CD1c-positive myeloid dendritic cell (primary cell): ENCODE measurements at regions not wholly inside any gene's neighbourhood (a gene's known extent, or its start where the extent isn't known, plus 50 kb on each side); places are given as distances from the start of the nearest gene placed in this dataset.

Experiments used
- DNase-seq: peaks from one replicate; pipeline ENCODE4 v3.0.0-alpha.2; 2016; ENCODE audit errors: extremely low spot score

DNA sequence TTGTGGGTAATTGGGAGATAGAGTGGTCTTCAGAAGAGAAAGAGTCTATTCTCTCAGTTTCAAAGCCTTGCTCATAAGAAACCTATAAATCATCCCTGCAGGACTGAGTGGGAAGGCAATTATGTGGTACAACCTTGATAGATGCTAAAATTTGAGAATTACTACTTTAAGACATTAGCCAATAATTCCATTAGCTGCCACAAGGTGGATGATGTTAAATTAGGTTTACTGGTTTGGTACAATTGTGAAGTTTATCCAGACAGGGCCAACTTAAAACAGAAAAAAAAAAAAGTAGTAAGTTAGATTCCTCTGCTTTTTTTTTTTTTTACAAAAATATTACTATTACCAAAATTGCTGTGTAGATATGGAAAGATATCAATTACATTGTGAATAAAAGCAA is 73.2 kb upstream of the AMOT start:
- DNase-seq: no peak

DNA sequence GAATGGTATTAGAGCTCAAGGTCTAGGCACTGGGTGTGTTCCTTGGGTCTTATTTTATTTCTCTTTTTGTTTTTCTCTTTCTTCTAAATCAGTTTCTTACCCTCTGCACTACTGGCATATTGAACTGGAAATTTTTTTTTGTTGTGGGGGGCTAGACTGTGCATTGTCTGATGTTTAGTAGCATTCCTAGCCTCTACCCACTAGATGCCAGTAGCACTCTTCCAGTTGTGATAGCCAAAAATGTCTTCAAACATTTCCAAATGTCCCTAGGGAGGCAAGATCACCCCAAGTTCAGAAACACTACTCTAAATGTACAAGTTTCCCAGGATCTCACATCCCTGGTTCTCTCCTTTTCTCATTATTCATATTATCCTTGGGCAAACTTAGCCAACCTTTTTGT is 69.8 kb upstream of the AMOT start:
- DNase-seq: no peak

DNA sequence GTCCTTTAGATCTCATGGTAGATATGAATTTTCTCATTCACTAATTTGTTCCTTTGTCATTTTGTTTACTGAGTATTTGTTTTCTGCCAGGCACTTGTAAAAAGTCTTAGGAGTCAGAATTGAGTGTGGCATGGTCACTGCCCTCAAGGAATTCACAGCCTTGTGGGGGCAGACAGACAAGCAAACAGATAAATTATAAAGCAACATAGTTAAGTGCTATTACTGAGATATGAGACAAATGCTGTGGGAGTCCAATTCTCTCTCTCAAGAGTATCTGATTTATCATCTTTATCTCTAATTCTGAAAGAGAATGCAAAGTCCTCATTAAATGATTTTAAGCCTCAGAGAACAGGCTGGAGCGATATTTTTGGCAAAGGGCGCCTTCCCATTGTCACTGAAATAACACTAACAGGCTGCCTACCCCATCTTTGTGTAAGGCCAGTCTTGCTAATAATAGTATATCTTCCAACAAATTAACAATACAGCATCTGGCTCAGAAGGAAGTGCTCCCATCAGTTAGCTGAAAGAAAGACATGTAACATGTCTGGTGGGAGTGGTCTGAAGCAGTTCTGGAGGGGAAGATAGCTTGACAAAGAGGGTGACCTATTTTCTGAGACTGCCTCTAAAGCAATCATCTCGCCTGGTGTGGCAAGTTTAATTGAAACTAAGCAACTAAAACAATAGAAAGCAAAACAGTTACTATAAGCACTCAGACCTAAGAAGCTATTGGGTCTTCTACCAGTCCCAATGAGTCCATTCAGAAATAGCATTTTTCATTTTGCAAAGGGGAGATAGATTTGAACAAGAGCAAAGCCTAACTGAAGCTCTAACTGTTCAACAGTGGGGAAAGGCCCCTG is 61.5 kb upstream of the AMOT start:
- no peak for DNase-seq

DNA sequence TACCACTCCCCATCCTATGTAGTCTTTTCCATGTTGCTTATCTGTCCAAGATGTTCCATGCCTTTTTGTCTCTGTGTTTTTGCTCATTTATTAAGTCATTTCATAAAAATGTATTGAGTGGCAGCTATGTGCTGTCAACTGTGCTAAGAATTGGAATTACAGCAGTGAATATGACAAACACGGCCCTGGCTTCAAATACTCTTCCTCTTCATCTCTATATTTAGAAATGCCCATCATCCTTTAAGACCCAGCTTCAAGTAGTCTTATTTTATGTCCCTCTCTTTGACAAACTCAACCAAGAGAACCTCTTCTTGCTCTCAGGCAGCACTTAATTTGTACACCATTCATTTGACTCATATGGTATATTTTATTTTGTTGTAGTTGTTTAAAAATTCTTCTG is 55.4 kb upstream of the AMOT start:
- DNase-seq: no peak
